HG03521 (cell line): ENCODE measurements at regions not wholly inside any gene's neighbourhood (a gene's known extent, or its start where the extent isn't known, plus 50 kb on each side); places are given as distances from the start of the nearest gene placed in this dataset.
"Not testable (repeated sequence)": the region's sequence is repeated elsewhere in the genome, so short reads cannot be mapped to it uniquely, and the experiment has no call there.

ENCODE experiments used
- ATAC-seq: cut with Tn5 transposase; IDR thresholded peaks from one replicate; pipeline ENCODE4 v1.9.1; 2021; ENCODE audit warnings: mild to moderate bottlenecking, moderate library complexity; ENCODE audit not compliant: unreplicated experiment

GRCh38 chr21:6092401-6092800 lies 4429.0 kb upstream of the TPTE start:
- ATAC-seq = not testable (repeated sequence)

GRCh38 chr21:6093419-6093818 lies 4428.0 kb upstream of the TPTE start:
- ATAC-seq = not testable (repeated sequence)

GRCh38 chr21:6093870-6094269 lies 4427.5 kb upstream of the TPTE start:
- not testable (repeated sequence) for ATAC-seq

GRCh38 chr21:6095304-6095703 lies 4426.1 kb upstream of the TPTE start:
- not testable (repeated sequence) for ATAC-seq

GRCh38 chr21:6096560-6097424 lies 4424.6 kb upstream of the TPTE start:
- ATAC-seq = not testable (repeated sequence)

GRCh38 chr21:6097736-6098135 lies 4423.6 kb upstream of the TPTE start:
- not testable (repeated sequence) for ATAC-seq

GRCh38 chr21:6098191-6098935 lies 4423.0 kb upstream of the TPTE start:
- not testable (repeated sequence) for ATAC-seq

- ATAC-seq = not testable (repeated sequence)
Measured at GRCh38 chr21:6101588-6101987, 4419.8 kb upstream of the TPTE start.

- ATAC-seq = not testable (repeated sequence)
Measured at GRCh38 chr21:6104546-6104945, 4416.8 kb upstream of the TPTE start.

- ATAC-seq = not testable (repeated sequence)
Measured at GRCh38 chr21:6106686-6107567, 4414.5 kb upstream of the TPTE start.

- ATAC-seq = not testable (repeated sequence)
Measured at GRCh38 chr21:6108894-6109293, 4412.5 kb upstream of the TPTE start.

GRCh38 chr21:6109774-6110173 lies 4411.6 kb upstream of the TPTE start:
- not testable (repeated sequence) for ATAC-seq

GRCh38 chr21:6110716-6111343 lies 4410.6 kb upstream of the TPTE start:
- peak; percentile 84 for ATAC-seq

- ATAC-seq = not testable (repeated sequence)
Measured at GRCh38 chr21:6111354-6111753, 4410.0 kb upstream of the TPTE start.

- not testable (repeated sequence) for ATAC-seq
Measured at GRCh38 chr21:6118336-6118735, 4403.0 kb upstream of the TPTE start.

GRCh38 chr21:6120863-6121262 lies 4400.5 kb upstream of the TPTE start:
- ATAC-seq = not testable (repeated sequence)

GRCh38 chr21:6122629-6123028 lies 4398.8 kb upstream of the TPTE start:
- ATAC-seq = not testable (repeated sequence)

- ATAC-seq = not testable (repeated sequence)
Measured at GRCh38 chr21:6123224-6123623, 4398.2 kb upstream of the TPTE start.

- not testable (repeated sequence) for ATAC-seq
Measured at GRCh38 chr21:6125549-6126240, 4395.7 kb upstream of the TPTE start.
